ENCODE measurements at regions not wholly inside any gene's neighbourhood (a gene's known extent, or its start where the extent isn't known, plus 50 kb on each side); places are given as distances from the start of the nearest gene placed in this dataset.
"Not testable (repeated sequence)": the region's sequence is repeated elsewhere in the genome, so short reads cannot be mapped to it uniquely, and the experiment has no call there.

- DNase-seq (ENCODE audit: low read depth): no peak
- H3K4me3 ChIP-seq (ENCODE audit: low read depth, low read length): no peak overlapping the region
These were observed 61.8 kb upstream of the WNT7B start for GRCh38 chr22:46038516-46039430.

- no peak for DNase-seq (ENCODE audit: low read depth)
- H3K4me3 ChIP-seq (ENCODE audit: low read depth, low read length): no peak overlapping the region
These were observed 62.6 kb upstream of the WNT7B start for GRCh38 chr22:46039535-46039934.

GRCh38 chr22:46040471-46041465, 63.8 kb upstream of the WNT7B start:
- DNase-seq (ENCODE audit: low read depth): no peak
- no peak overlapping the region for H3K4me3 ChIP-seq (ENCODE audit: low read depth, low read length)

- no peak overlapping the region for H3K4me3 ChIP-seq (ENCODE audit: low read depth, low read length)
- DNase-seq (ENCODE audit: low read depth): no peak
These were observed 64.7 kb upstream of the WNT7B start for GRCh38 chr22:46041642-46042041.

DNA sequence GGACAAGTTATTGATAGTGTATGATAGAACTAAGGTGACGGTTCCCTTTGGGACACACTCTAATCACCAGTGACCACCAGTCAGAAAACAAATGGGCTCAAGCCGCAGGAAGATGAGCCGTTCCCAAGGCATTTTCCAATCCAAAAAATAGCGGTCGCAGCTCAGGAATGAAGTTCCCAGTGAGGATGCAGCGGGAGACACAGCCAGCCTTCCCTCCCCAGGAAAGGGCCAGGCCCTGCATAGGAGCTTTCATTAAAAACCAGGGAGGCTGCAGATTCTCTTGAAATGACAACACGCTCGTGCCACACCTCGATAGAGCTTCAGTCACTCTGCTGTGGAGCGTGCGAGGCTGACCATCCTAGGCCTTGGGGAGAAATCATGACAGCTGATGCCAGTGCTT, 65.8 kb upstream of the WNT7B start:
- DNase-seq (ENCODE audit: low read depth): no peak
- no peak overlapping the region for H3K4me3 ChIP-seq (ENCODE audit: low read depth, low read length)

DNA sequence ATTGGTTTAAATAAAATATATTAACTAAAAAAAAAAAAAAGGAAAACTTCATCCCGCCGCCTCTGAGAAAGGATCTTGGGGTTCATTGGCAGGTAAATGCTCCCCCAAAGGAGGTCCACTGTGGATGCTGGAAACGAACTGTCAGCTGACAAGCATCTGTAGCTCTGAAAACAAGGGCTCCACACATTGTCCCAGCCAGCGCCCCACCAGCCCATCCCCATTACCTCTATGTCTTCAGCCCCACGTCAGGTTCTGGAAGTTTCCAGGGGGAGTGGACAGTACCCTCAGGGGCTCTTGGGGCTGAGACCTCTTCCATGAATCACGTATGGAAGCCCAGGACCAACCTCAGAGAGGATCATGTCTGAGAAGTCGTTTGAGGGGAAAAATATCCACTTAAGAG, 66.4 kb upstream of the WNT7B start:
- H3K4me3 ChIP-seq (ENCODE audit: low read depth, low read length): no peak overlapping the region
- no peak for DNase-seq (ENCODE audit: low read depth)

- no peak for DNase-seq (ENCODE audit: low read depth)
- H3K4me3 ChIP-seq (ENCODE audit: low read depth, low read length): peak overlapping the region; percentile 47
These were observed 67.1 kb upstream of the WNT7B start for GRCh38 chr22:46043816-46044620.

- H3K4me3 ChIP-seq (ENCODE audit: low read depth, low read length): peak overlapping the region; percentile 47
- no peak for DNase-seq (ENCODE audit: low read depth)
These were observed 67.9 kb upstream of the WNT7B start for GRCh38 chr22:46044621-46045458.

DNA sequence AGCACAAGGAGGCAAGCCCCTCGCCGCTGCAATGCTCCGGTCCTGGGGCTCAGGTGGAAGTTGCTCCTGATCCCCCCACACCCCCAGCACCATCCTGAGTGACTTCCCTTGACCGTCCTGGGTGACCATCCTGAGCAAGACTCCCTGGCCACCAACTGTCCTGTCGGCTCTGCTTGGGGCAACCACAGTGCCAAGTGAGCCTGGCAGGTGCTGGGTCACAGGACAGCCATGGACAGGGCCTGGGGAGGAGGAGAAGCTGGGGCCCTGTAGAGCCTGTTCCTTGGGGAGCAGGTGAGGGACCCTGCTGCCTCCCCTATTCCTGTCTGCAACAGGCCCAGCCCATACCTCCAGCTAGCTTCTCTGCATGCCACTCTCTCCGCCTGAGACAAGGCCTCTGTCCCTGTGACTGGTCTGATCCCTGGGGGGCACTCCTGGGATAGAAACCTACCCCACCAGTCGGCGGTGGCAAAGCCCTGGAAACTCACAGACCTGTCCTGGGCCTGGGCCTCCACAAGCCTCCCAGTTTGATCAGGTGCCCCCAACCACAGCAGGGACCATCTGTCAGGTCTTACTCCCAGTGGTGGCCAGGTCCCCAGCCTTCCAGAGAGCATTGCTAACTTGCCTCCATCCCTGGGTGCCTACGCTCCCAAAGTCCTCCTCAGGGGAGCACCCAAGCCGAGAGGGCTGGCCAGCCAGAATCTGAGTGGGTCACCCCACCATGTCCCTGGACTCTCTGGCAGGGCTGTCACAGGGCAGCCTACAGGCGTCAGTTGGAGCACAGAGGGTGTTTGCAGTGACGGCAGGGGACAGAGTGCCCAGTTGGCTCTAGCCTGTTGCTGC, 68.7 kb upstream of the WNT7B start:
- H3K4me3 ChIP-seq (ENCODE audit: low read depth, low read length): peak overlapping the region; percentile 47
- no peak for DNase-seq (ENCODE audit: low read depth)

DNA sequence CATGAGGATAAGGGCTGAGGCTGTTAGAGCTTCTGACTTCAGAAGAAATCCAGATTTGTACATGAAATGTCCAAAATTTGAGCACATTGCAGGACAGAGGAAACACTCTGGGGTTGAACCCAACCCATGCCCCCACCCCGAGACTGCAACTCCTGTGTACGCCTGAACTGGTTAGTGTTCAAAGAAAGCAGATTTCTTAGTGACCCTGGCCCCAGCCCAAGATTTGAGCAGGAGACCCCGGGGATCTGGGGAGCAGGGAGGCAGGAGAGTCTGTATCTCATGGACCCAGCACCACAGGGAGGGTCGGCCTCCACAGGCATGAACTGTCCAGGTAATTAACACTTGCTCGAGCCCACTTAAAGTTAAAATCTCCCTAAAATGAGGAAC, 69.3 kb upstream of the WNT7B start:
- DNase-seq (ENCODE audit: low read depth): no peak
- no peak overlapping the region for H3K4me3 ChIP-seq (ENCODE audit: low read depth, low read length)

GRCh38 chr22:46047226-46047625, 70.3 kb upstream of the WNT7B start:
- no peak overlapping the region for H3K4me3 ChIP-seq (ENCODE audit: low read depth, low read length)
- no peak for DNase-seq (ENCODE audit: low read depth)

- H3K4me3 ChIP-seq (ENCODE audit: low read depth, low read length): no peak overlapping the region
- DNase-seq (ENCODE audit: low read depth): no peak
These were observed 71.1 kb upstream of the WNT7B start for GRCh38 chr22:46047841-46048595.

DNA sequence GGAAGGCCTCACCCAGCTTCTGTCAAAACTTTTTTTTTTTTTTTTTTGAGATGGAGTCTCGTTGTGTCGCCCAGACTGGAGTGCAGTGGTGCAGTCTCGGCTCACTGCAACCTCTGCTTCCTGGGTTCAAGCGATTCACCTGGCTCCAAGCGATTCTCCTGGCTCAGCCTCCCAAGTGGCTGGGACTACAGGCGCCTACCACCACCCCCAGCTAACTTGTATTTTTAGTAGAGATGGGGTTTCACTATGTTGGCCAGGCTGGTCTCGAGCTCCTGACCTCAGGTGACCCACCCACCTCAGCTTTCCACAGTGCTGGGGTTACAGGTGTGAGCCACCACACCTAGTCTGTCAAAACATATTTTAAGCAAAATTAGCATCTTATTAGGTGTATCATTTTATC, 71.7 kb upstream of the WNT7B start:
- not testable (repeated sequence) for H3K4me3 ChIP-seq (ENCODE audit: low read depth, low read length); DNase-seq (ENCODE audit: low read depth)

- H3K4me3 ChIP-seq (ENCODE audit: low read depth, low read length): no peak overlapping the region
- DNase-seq (ENCODE audit: low read depth): no peak
These were observed 72.9 kb upstream of the WNT7B start for GRCh38 chr22:46049726-46050450.

- no peak overlapping the region for H3K4me3 ChIP-seq (ENCODE audit: low read depth, low read length)
- no peak for DNase-seq (ENCODE audit: low read depth)
These were observed 73.5 kb upstream of the WNT7B start for GRCh38 chr22:46050451-46050845.

- DNase-seq (ENCODE audit: low read depth): no peak
- H3K4me3 ChIP-seq (ENCODE audit: low read depth, low read length): no peak overlapping the region
These were observed 74.1 kb upstream of the WNT7B start for GRCh38 chr22:46050916-46051614.

All from skeletal muscle cell (primary cell).